ENCODE measurements at regions not wholly inside any gene's neighbourhood (a gene's known extent, or its start where the extent isn't known, plus 50 kb on each side); places are given as distances from the start of the nearest gene placed in this dataset.

DNA sequence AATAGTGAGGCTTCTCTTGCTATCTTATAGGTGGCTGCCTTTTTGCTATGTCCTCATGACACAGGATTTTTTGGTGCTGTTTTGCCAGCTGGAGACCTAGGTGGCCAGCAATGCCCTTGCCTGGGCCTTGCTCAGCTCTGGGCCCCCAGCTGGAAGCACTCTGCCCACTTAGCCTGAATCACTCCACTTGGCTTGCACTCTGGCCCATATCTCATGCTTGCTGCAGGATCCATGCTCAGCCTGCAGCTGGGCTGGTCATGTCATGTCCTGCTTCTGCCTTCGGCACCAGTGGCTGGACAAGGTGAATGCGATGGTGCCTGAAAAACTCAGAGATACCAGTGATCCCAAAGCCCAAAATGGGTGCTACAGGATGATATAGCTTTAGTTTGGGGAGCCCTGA is 818.6 kb upstream of the FAT3 start:
- no peak for TF ChIP-seq EZH2 (optimal IDR thresholded peaks at IDR 0.05; ENCODE audit: low read depth, low read length)
- Histone ChIP-seq H3K79me2 (ENCODE audit: low read length) (no peaks in the 10 kb centered on the region), H2AFZ (ENCODE audit: low read length) (no peak overlapping the region), H3K9me3 (replicated peaks; ENCODE audit: insufficient read depth, low read length) (no peaks in the 10 kb centered on the region), H3K27me3 (replicated peaks; ENCODE audit: insufficient read depth, low read length) (no peaks in the 10 kb centered on the region), H3K9me2 (replicated peaks; ENCODE audit: insufficient read depth, low read length) (no peaks in the 10 kb centered on the region), H3F3A (ENCODE audit: insufficient read depth, low read length) (no peaks in the 10 kb centered on the region), H3K27ac (ENCODE audit: low read length) (no peak overlapping the region), H3K4me1 (ENCODE audit: low read length) (no peaks in the 10 kb centered on the region), H4K20me1 (ENCODE audit: insufficient read depth, low read length) (no peaks in the 10 kb centered on the region), H3K36me3 (replicated peaks; ENCODE audit: insufficient read depth, low read length) (no peaks in the 10 kb centered on the region), H3K4me2 (ENCODE audit: low read depth, low read length) (no peak overlapping the region), H3K9ac (ENCODE audit: low read length) (no peak overlapping the region), H3K4me3 (ENCODE audit: low read length) (no peak overlapping the region)
- DNase-seq, result no peak

DNA sequence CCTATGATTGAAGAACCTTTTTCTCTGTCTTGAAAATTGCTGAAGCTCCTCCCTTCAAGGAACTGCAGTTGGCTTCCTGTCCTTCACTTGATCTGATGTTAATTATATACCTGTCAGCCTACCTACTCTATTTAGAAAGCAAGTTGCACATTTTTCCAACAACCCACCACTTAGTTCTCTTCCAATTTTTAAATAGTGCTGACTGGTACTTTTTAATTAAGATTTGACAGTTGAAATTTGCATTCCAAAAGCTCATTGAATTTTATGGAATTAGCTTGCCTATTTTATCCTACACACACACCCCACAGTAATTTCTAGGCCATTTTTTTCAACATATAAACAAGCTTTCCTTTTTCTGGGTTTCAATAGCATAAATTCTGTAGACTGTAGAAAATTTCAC is 820.3 kb upstream of the FAT3 start:
- Histone ChIP-seq H3K9me3 (replicated peaks; ENCODE audit: insufficient read depth, low read length) (no peaks in the 10 kb centered on the region), H3K27ac (ENCODE audit: low read length) (no peak overlapping the region), H3K4me3 (ENCODE audit: low read length) (no peak overlapping the region), H3K9me2 (replicated peaks; ENCODE audit: insufficient read depth, low read length) (no peaks in the 10 kb centered on the region), H3K27me3 (replicated peaks; ENCODE audit: insufficient read depth, low read length) (no peaks in the 10 kb centered on the region), H4K20me1 (ENCODE audit: insufficient read depth, low read length) (no peaks in the 10 kb centered on the region), H3K4me2 (ENCODE audit: low read depth, low read length) (no peak overlapping the region), H3K4me1 (ENCODE audit: low read length) (no peaks in the 10 kb centered on the region), H3K9ac (ENCODE audit: low read length) (no peak overlapping the region), H2AFZ (ENCODE audit: low read length) (no peak overlapping the region), H3K79me2 (ENCODE audit: low read length) (no peaks in the 10 kb centered on the region), H3F3A (ENCODE audit: insufficient read depth, low read length) (no peaks in the 10 kb centered on the region), H3K36me3 (replicated peaks; ENCODE audit: insufficient read depth, low read length) (no peaks in the 10 kb centered on the region)
- DNase-seq, result no peak
- TF ChIP-seq, protein P1, sequence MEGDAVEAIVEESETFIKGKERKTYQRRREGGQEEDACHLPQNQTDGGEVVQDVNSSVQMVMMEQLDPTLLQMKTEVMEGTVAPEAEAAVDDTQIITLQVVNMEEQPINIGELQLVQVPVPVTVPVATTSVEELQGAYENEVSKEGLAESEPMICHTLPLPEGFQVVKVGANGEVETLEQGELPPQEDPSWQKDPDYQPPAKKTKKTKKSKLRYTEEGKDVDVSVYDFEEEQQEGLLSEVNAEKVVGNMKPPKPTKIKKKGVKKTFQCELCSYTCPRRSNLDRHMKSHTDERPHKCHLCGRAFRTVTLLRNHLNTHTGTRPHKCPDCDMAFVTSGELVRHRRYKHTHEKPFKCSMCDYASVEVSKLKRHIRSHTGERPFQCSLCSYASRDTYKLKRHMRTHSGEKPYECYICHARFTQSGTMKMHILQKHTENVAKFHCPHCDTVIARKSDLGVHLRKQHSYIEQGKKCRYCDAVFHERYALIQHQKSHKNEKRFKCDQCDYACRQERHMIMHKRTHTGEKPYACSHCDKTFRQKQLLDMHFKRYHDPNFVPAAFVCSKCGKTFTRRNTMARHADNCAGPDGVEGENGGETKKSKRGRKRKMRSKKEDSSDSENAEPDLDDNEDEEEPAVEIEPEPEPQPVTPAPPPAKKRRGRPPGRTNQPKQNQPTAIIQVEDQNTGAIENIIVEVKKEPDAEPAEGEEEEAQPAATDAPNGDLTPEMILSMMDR (IDR thresholded peaks at IDR 0.05; ENCODE audit: low read length), result no peak
- TF ChIP-seq EZH2 (optimal IDR thresholded peaks at IDR 0.05; ENCODE audit: low read depth, low read length), result no peak
- no peak for TF ChIP-seq EZH2phosphoT487 (IDR thresholded peaks at IDR 0.05; ENCODE audit: low read length)

DNA sequence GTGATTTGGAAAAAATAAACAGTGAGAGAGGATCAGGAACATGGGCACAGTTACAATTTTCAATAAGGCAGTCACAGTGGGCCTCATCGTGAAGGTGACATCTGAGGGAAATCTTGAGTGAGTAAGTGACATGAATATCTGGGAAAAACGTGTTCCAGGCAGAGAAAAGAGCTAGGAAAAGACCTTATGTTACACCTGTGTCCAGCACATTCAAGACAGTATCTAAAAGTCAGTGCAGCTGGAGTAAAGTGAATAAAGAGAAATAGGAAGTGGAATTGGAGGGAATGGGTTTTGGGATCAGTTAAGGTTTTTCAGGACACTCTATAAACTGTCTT is 827.5 kb upstream of the FAT3 start:
- no peak overlapping the region for H3K27ac ChIP-seq (ENCODE audit: low read length)
- H4K20me1 ChIP-seq (ENCODE audit: insufficient read depth, low read length), result no peaks in the 10 kb centered on the region
- no peaks in the 10 kb centered on the region for H3K36me3 ChIP-seq (replicated peaks; ENCODE audit: insufficient read depth, low read length)
- no peak overlapping the region for H3K4me2 ChIP-seq (ENCODE audit: low read depth, low read length)
- TF ChIP-seq, protein P1 (IDR thresholded peaks at IDR 0.05; ENCODE audit: low read length), result no peak
- TF ChIP-seq EZH2 (optimal IDR thresholded peaks at IDR 0.05; ENCODE audit: low read depth, low read length) (no peak), EZH2phosphoT487 (IDR thresholded peaks at IDR 0.05; ENCODE audit: low read length) (no peak)
- no peaks in the 10 kb centered on the region for H3K9me3 ChIP-seq (replicated peaks; ENCODE audit: insufficient read depth, low read length)
- DNase-seq, result no peak
- no peaks in the 10 kb centered on the region for H3F3A ChIP-seq (ENCODE audit: insufficient read depth, low read length)
- no peak overlapping the region for H3K4me3 ChIP-seq (ENCODE audit: low read length)
- no peak overlapping the region for H3K9ac ChIP-seq (ENCODE audit: low read length)
- H3K27me3 ChIP-seq (replicated peaks; ENCODE audit: insufficient read depth, low read length), result no peaks in the 10 kb centered on the region
- H3K79me2 ChIP-seq (ENCODE audit: low read length), result no peaks in the 10 kb centered on the region
- no peaks in the 10 kb centered on the region for H3K4me1 ChIP-seq (ENCODE audit: low read length)
- no peak overlapping the region for H2AFZ ChIP-seq (ENCODE audit: low read length)
- H3K9me2 ChIP-seq (replicated peaks; ENCODE audit: insufficient read depth, low read length), result no peaks in the 10 kb centered on the region

DNA sequence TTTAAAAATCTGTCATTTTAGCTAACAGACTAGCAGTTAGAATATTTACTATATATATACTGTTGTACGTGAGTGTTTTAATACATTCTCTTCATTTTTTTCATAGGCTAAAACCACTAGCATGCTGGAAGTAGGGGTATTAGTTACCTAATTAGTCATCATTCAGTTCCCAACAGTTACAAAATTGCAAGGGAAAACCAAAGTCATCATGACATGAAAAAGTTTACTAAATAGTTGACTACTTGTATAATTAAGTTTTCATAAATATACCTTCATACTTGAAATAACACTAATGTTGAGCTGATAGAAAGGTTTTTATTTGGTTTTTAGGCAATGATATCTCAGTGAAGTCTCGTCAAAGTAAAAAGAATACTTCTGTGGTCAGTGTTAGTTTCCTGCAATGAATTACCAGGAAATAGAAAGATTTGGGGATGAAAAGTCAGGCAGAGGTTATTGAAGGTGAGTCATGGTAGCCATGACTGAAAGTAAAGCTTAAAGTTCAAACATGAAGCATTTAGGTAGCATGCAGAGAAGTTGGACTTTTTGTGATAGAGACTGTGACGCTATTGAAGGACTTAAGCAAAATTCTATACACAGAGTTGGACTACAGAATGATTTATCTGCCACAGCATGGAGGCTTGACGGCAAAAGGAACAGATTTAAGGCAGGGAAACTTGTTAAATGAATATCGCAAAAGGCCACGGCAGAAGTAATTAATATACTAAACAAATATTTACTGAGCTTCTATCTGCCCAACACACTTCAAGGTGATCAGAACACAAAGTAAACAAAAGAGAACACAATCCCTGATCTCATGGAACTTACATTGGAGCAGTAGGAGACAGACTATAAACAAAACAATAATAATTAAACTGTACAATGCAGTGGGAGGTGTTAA is 828.1 kb upstream of the FAT3 start:
- Histone ChIP-seq H3K27me3 (replicated peaks; ENCODE audit: insufficient read depth, low read length) (no peaks in the 10 kb centered on the region), H3K4me1 (ENCODE audit: low read length) (no peaks in the 10 kb centered on the region), H3K36me3 (replicated peaks; ENCODE audit: insufficient read depth, low read length) (no peaks in the 10 kb centered on the region), H3F3A (ENCODE audit: insufficient read depth, low read length) (no peaks in the 10 kb centered on the region), H3K9me3 (replicated peaks; ENCODE audit: insufficient read depth, low read length) (no peaks in the 10 kb centered on the region), H3K79me2 (ENCODE audit: low read length) (no peaks in the 10 kb centered on the region), H3K9me2 (replicated peaks; ENCODE audit: insufficient read depth, low read length) (no peaks in the 10 kb centered on the region), H3K4me3 (ENCODE audit: low read length) (no peak overlapping the region), H3K9ac (ENCODE audit: low read length) (no peak overlapping the region), H4K20me1 (ENCODE audit: insufficient read depth, low read length) (no peaks in the 10 kb centered on the region), H3K4me2 (ENCODE audit: low read depth, low read length) (no peak overlapping the region), H3K27ac (ENCODE audit: low read length) (no peak overlapping the region), H2AFZ (ENCODE audit: low read length) (no peak overlapping the region)
- TF ChIP-seq, protein P1 (IDR thresholded peaks at IDR 0.05; ENCODE audit: low read length), result no peak
- no peak for TF ChIP-seq EZH2 (optimal IDR thresholded peaks at IDR 0.05; ENCODE audit: low read depth, low read length)
- no peak for TF ChIP-seq EZH2phosphoT487 (IDR thresholded peaks at IDR 0.05; ENCODE audit: low read length)
- DNase-seq, result no peak
